ENCODE measurements at regions not wholly inside any gene's neighbourhood (a gene's known extent, or its start where the extent isn't known, plus 50 kb on each side); places are given as distances from the start of the nearest gene placed in this dataset.

DNA sequence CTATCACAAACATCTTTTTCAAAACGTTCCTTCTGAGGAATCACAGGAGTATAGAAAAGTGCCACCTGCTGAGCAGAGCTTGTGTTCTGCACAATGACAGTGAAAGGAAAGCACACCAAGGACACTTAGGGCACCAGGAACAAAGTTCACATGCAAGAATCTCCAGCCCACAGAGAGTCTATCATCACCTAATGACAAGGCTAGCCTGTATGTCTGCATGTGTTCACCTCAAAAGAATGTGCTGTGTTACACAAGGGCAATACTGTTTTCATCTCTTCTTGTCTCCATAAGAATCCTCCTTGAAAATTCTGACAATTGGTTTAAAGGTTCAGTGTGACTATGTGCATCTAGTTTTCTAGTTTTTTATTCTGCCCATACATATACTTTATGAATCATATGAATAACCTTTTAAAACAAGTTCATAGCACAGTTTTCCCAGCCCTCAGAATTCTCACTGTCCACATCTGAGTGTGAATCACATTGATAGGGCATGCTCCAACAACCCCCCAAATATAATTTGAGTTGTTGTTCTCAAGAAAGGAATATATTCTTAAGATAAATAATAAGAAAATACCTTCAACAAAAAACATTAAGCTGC, 118.0 kb downstream of the PWWP3B start:
- TF ChIP-seq CBX2 (IDR thresholded peaks at IDR 0.05; ENCODE audit: borderline replicate concordance, low read depth) (no peak), CTCF (IDR thresholded peaks at IDR 0.05) (no peak), FOSL2 (IDR thresholded peaks at IDR 0.05) (no peak), FOSL2 (CRISPR knock-in tag; IDR thresholded peaks at IDR 0.05) (no peak), HDAC2 (IDR thresholded peaks at IDR 0.05) (no peak), REST (IDR thresholded peaks at IDR 0.05) (no peak), RFX5 (IDR thresholded peaks at IDR 0.05) (no peak), MAX (IDR thresholded peaks at IDR 0.05) (no peak), SMC3 (IDR thresholded peaks at IDR 0.05) (no peak), POLR2A (IDR thresholded peaks at IDR 0.05; ENCODE audit: low read length) (no peak), JUN (IDR thresholded peaks at IDR 0.05) (no peak), PHF8 (IDR thresholded peaks at IDR 0.05; ENCODE audit: borderline replicate concordance, low read depth) (no peak), MAZ (IDR thresholded peaks at IDR 0.05; ENCODE audit: borderline replicate concordance, low read depth, low read length) (no peak)
- TF ChIP-seq, protein P1, sequence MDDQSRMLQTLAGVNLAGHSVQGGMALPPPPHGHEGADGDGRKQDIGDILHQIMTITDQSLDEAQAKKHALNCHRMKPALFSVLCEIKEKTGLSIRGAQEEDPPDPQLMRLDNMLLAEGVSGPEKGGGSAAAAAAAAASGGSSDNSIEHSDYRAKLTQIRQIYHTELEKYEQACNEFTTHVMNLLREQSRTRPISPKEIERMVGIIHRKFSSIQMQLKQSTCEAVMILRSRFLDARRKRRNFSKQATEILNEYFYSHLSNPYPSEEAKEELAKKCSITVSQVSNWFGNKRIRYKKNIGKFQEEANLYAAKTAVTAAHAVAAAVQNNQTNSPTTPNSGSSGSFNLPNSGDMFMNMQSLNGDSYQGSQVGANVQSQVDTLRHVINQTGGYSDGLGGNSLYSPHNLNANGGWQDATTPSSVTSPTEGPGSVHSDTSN (IDR thresholded peaks at IDR 0.05), result no peak
